ENCODE measurements at regions not wholly inside any gene's neighbourhood (a gene's known extent, or its start where the extent isn't known, plus 50 kb on each side); places are given as distances from the start of the nearest gene placed in this dataset.

DNA sequence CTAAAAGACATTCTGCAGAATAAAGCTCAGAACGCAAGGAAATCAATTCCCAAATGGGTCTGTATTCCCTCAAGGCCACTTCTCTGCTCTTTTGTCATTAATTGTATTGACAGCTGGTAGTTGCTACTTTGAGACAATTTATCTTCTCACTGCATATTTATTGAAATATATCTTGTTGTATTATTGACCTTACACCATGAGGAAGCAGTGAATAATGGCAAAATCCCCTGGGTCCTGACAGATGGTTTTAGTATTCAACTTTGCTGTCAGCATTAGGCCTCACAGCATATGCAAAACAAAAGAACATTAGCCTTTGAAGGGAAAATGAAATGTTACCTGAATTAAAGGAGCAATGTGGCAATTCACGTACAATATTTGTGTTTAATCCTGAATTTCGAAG lies 406.1 kb upstream of the TRAM1L1 start:
- intact Hi-C loops (cut with micrococcal nuclease) = no loop called here
- H3K9me3 ChIP-seq (ENCODE audit: control insufficient read depth in 1 of 2, insufficient read depth in 1 of 2, low read depth in 1 of 2, low read length in 2 of 2) = no peaks in the 10 kb centered on the region
- H3K79me2 ChIP-seq (ENCODE audit: insufficient read depth, low read length) = no peaks in the 10 kb centered on the region
- no peak for DNase-seq (ENCODE audit: low read depth, low spot score)
- no TSS peak for BruUV-seq (replicated peaks)
- TF ChIP-seq POLR2A (IDR thresholded peaks at IDR 0.05; ENCODE audit: borderline replicate concordance, extremely low read depth, insufficient read depth, insufficient read length) (no peak), YY1 (IDR thresholded peaks at IDR 0.05; ENCODE audit: extremely low read depth, insufficient replicate concordance, low read depth, low read length) (no peak), CBX3 (IDR thresholded peaks at IDR 0.05; ENCODE audit: low read depth) (no peak)
- no peak overlapping the region for H3K4me3 ChIP-seq (replicated peaks in 1 of 2; ENCODE audit: low read depth in 1 of 2, low read length in 2 of 2)
- ChIA-PET POLR2A (no interaction called here), RAD21 (ENCODE audit: low non-redundant PET in 1 of 2, low total read pairs in 2 of 2, uncharacterized antibody in 2 of 2, unreplicated experiment in 2 of 2) (no interaction called here), CTCF (no interaction called here)
- ATAC-seq = no peak
- no peaks in the 10 kb centered on the region for H3K36me3 ChIP-seq (ENCODE audit: control insufficient read depth in 1 of 2, insufficient read depth in 2 of 2, low read length in 2 of 2)
- no peak overlapping the region for H3K27ac ChIP-seq (ENCODE audit: low read depth, low read length)
- H3K4me1 ChIP-seq (ENCODE audit: control insufficient read depth in 1 of 2, insufficient read depth in 2 of 2, low read length in 2 of 2) = no peaks in the 10 kb centered on the region
- no peaks in the 10 kb centered on the region for H3K9me2 ChIP-seq (ENCODE audit: insufficient read depth)
- no peak overlapping the region for H3K9ac ChIP-seq (ENCODE audit: low read length)
- no peaks in the 10 kb centered on the region for H3K27me3 ChIP-seq (ENCODE audit: insufficient read depth, low read length)
- no peaks in the 10 kb centered on the region for H4K20me1 ChIP-seq (ENCODE audit: insufficient read depth)
- H2AFZ ChIP-seq (ENCODE audit: low read depth, low read length, poor library complexity, severe bottlenecking) = no peak overlapping the region
- no peak overlapping the region for H3K4me2 ChIP-seq (ENCODE audit: low read length)

DNA sequence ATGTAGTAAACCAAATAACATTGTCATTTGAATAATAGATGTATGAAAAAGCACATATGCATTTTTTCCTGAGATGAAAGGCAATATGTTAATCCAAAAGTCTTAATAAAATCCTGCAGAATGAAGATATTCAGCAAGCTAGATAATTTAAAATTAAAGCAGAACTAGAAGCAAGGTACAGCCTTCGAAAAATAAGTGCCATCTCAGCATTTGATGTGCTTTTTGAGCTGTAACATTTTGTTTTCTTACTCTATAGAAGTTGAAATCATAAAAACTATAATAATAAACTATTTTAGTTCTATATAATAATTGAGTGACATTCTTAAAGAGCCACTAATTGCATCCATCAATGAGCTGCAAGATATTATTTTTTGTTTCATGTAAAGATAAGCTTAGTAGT lies 410.4 kb upstream of the TRAM1L1 start:
- intact Hi-C loops (cut with micrococcal nuclease) = no loop called here
- POLR2A ChIA-PET = no interaction called here
- no peaks in the 10 kb centered on the region for H3K4me1 ChIP-seq (ENCODE audit: control insufficient read depth in 1 of 2, insufficient read depth in 2 of 2, low read length in 2 of 2)
- TF ChIP-seq CEBPB (IDR thresholded peaks at IDR 0.05; ENCODE audit: low read depth) (no peak), CBX3 (IDR thresholded peaks at IDR 0.05; ENCODE audit: low read depth) (no peak), SIN3A (IDR thresholded peaks at IDR 0.05; ENCODE audit: low read depth) (no peak), ZFX (IDR thresholded peaks at IDR 0.05) (no peak), POLR2A (IDR thresholded peaks at IDR 0.05; ENCODE audit: borderline replicate concordance, extremely low read depth, insufficient read depth, insufficient read length) (no peak), POLR2AphosphoS5 (IDR thresholded peaks at IDR 0.05; ENCODE audit: low read depth, low read length) (no peak), FOSL1 (IDR thresholded peaks at IDR 0.05; ENCODE audit: low read depth) (no peak), YY1 (IDR thresholded peaks at IDR 0.05; ENCODE audit: extremely low read depth, insufficient replicate concordance, low read depth, low read length) (no peak), ZNF274 (IDR thresholded peaks at IDR 0.05; ENCODE audit: low read depth, low read length) (no peak), SRF (IDR thresholded peaks at IDR 0.05; ENCODE audit: low read depth) (no peak)
- TF ChIP-seq, protein P1, sequence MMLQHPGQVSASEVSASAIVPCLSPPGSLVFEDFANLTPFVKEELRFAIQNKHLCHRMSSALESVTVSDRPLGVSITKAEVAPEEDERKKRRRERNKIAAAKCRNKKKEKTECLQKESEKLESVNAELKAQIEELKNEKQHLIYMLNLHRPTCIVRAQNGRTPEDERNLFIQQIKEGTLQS (IDR thresholded peaks at IDR 0.05) = no peak
- TF ChIP-seq, protein P2, sequence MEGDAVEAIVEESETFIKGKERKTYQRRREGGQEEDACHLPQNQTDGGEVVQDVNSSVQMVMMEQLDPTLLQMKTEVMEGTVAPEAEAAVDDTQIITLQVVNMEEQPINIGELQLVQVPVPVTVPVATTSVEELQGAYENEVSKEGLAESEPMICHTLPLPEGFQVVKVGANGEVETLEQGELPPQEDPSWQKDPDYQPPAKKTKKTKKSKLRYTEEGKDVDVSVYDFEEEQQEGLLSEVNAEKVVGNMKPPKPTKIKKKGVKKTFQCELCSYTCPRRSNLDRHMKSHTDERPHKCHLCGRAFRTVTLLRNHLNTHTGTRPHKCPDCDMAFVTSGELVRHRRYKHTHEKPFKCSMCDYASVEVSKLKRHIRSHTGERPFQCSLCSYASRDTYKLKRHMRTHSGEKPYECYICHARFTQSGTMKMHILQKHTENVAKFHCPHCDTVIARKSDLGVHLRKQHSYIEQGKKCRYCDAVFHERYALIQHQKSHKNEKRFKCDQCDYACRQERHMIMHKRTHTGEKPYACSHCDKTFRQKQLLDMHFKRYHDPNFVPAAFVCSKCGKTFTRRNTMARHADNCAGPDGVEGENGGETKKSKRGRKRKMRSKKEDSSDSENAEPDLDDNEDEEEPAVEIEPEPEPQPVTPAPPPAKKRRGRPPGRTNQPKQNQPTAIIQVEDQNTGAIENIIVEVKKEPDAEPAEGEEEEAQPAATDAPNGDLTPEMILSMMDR (IDR thresholded peaks at IDR 0.05 in 2 of 3, conservative IDR thresholded peaks at IDR 0.05 in 1 of 3; ENCODE audit: borderline replicate concordance in 1 of 3, insufficient read depth in 1 of 3, low read depth in 2 of 3, low read length in 2 of 3) = no peak
- TF ChIP-seq, protein P3, sequence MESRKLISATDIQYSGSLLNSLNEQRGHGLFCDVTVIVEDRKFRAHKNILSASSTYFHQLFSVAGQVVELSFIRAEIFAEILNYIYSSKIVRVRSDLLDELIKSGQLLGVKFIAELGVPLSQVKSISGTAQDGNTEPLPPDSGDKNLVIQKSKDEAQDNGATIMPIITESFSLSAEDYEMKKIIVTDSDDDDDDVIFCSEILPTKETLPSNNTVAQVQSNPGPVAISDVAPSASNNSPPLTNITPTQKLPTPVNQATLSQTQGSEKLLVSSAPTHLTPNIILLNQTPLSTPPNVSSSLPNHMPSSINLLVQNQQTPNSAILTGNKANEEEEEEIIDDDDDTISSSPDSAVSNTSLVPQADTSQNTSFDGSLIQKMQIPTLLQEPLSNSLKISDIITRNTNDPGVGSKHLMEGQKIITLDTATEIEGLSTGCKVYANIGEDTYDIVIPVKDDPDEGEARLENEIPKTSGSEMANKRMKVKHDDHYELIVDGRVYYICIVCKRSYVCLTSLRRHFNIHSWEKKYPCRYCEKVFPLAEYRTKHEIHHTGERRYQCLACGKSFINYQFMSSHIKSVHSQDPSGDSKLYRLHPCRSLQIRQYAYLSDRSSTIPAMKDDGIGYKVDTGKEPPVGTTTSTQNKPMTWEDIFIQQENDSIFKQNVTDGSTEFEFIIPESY (IDR thresholded peaks at IDR 0.05; ENCODE audit: extremely low read depth, insufficient replicate concordance, low read length) = no peak

More for the DNA sequence above, 410.4 kb upstream of the TRAM1L1 start:
- no peaks in the 10 kb centered on the region for H3K9me3 ChIP-seq (ENCODE audit: control insufficient read depth in 1 of 2, insufficient read depth in 1 of 2, low read depth in 1 of 2, low read length in 2 of 2)
- H4K20me1 ChIP-seq (ENCODE audit: insufficient read depth) = no peaks in the 10 kb centered on the region
- ChIA-PET RAD21 (ENCODE audit: low non-redundant PET in 1 of 2, low total read pairs in 2 of 2, uncharacterized antibody in 2 of 2, unreplicated experiment in 2 of 2) (no interaction called here), CTCF (no interaction called here)
- no peak overlapping the region for H3K27ac ChIP-seq (ENCODE audit: low read depth, low read length)
- BruUV-seq (replicated peaks) = no TSS peak
- no peaks in the 10 kb centered on the region for H3K79me2 ChIP-seq (ENCODE audit: insufficient read depth, low read length)
- no peak overlapping the region for H3K4me3 ChIP-seq (replicated peaks in 1 of 2; ENCODE audit: low read depth in 1 of 2, low read length in 2 of 2)
- H3K27me3 ChIP-seq (ENCODE audit: insufficient read depth, low read length) = no peaks in the 10 kb centered on the region
- no peaks in the 10 kb centered on the region for H3K36me3 ChIP-seq (ENCODE audit: control insufficient read depth in 1 of 2, insufficient read depth in 2 of 2, low read length in 2 of 2)
- H3K4me2 ChIP-seq (ENCODE audit: low read length) = no peak overlapping the region
- DNase-seq (ENCODE audit: low read depth, low spot score) (no peak), ATAC-seq (no peak)
- H2AFZ ChIP-seq (ENCODE audit: low read depth, low read length, poor library complexity, severe bottlenecking) = no peak overlapping the region
- H3K9me2 ChIP-seq (ENCODE audit: insufficient read depth) = no peaks in the 10 kb centered on the region
- H3K9ac ChIP-seq (ENCODE audit: low read length) = no peak overlapping the region

Data from HCT116 (cell line).